HG03354 (cell line): ENCODE measurements at regions not wholly inside any gene's neighbourhood (a gene's known extent, or its start where the extent isn't known, plus 50 kb on each side); places are given as distances from the start of the nearest gene placed in this dataset.
"Not testable (repeated sequence)": the region's sequence is repeated elsewhere in the genome, so short reads cannot be mapped to it uniquely, and the experiment has no call there.

Experiments used
- ATAC-seq: cut with Tn5 transposase; IDR thresholded peaks from one replicate; pipeline ENCODE4 v1.9.1; 2021; ENCODE audit warnings: mild to moderate bottlenecking; ENCODE audit not compliant: unreplicated experiment, poor library complexity, severe bottlenecking

DNA sequence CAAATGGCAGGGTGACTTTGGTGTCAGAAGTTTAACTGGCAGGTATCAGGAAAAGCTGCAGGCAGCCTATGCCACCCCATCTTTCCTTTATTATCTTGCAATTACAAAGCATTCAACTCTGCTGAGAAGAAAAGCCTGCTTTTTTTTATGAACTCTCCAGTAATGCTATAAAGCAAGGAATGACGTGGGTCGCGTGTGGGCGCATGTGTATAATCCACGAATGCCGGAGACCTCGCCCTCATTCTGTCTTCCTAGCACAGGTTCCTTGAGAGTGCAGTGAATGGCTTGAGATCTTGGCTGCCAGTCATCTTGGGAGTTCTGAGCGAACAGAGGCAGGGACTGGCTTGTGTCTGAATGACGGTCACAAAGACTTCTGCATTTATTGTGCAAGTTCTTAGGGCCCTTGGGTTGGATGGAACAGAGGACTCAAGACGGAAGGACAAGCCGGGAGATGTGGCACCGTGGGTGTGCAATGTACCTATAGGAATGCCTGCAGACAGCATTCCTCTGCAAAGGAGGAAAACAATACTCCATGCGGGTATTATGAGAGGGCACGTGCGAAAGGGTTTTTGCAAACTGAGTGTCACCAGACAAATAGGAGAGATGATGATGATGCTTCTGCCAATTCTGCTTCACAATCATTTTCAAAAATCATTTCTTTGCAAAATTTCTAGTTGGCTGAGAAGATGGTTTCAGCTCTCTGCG lies 96.1 kb upstream of the ELAC2 start:
- no peak for ATAC-seq

DNA sequence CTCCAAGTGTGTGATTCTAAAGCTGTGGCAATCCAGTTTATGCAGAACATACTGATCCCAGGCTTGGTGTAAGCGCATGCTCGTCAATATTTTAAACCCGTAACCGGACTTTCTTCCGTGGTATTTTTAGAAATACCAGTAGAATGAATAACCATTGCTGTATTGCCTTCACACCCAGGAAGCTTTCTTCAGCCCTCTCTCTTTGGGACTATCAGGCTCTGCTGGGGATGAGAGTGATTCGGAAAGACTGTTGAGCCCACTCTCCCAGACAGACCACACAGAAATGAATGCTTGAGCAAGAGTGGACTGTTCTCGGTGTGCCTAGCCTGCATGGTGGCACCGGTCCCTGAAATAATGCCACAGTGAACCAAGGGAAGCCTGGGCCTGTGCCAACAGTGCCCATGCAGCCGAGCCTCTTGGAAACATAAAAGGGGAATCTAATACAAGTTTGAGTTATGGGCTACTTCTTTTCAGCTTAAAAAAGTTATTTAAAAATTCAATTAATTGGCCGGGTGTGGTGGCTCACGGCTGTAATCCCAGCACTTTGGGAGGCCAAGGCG lies 89.9 kb upstream of the ELAC2 start:
- ATAC-seq, result no peak

DNA sequence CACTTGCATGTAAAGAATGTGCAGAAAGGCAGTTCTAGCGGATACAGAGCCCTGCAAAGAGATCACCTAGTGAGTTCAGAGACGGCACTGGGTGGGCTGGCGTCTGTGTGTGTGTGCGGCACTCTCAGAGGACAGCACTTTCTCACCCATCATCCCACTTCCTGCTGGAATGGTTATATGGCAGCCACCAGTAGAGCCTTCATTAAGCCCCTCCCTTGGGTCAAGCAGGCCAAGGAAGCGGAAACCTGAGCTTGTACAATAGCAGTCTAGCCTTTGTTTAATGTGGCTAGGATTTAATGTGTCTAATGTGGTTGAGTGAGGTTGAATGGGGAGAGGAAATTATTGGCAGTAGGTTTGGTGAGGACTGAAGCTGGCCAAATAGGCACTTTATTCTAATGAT lies 88.3 kb upstream of the ELAC2 start:
- no peak for ATAC-seq

DNA sequence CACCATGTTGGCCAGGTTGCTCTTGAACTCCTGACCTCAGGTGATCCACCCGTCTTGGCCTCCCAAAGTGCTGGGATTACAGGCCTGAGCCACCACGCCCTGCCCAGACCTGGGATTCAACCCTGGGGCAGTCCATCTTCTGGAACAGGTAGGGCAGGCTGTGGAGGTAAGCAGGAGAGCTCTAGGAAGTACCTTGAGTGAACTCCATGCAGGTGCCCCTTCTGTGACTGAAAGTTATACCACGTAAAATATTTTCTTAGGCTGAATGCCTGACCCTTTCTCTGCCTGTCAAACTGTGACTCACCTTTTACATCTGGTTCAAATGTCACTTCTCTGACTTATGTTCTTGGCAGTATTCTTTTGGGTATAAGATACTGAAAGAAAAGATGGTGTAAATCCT lies 86.7 kb upstream of the ELAC2 start:
- ATAC-seq, result no peak

DNA sequence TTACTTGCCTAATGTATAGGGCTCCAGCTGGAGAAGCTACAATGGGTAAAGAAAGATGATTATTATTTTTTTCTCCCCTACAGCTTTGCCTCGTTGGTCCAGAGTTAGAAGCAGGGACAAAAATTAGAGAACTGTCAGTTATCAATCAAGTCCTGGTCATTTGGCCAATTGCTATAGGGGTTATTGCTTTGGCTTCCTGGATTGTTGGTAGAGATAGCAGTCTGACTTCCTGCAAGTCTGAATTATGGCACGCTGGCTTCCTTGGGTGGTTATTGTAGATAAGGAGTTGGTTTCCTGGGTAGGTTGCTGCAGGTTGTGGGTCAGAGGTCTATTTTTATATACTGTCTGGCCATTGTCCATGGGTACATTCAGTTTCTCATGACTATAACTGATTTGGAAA lies 84.7 kb upstream of the ELAC2 start:
- no peak for ATAC-seq

DNA sequence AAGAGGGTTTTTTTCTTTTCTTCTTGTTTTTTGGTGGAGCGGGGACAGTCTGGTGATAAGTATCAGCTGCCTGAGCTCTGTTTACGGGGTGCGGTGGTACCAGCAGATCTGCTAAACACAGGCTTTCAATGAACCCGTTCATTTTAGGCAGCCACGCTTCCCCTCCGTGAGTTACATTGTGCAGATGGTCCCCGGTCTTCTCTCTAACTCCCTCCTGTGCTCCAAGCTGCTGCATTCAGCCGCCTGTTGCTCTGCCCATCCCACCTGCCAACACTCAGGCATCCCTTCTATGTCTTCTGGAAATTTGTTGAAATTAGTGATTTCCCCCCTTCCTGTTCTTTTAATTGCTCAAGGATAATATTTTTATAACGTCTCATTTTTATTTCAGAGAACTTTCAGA lies 82.1 kb upstream of the ELAC2 start:
- no peak for ATAC-seq

DNA sequence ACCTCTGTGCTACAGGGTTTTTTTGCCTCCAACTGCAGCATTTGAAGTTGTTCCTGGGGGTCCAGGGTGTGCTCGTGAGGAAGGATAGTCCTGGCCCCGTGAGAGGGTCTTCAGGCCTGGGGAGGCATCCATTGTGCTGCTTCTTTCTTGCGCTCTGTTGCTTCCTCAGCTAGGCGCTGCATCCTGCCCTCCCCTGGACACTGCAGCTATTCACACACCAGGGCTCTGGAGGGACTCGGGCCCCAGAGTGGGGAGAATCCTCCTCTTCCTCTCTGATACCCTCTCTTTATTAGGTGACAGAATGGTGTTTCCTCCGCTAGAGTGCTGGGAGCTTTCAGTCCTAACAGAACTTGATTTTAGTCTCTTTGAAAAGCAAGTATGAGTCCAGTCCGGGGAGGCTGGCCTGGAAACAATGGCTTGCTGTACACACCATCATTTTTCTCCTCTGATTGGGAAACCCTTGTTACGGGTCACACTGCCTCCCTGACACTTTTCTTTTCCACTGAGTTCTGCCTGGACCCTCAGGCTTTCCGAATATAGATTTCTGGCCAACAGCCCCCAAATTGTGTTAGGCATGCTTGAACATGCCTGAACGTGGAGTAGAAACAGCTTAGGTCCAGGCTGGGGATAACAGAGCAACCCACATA lies 81.4 kb upstream of the ELAC2 start:
- ATAC-seq, result no peak

DNA sequence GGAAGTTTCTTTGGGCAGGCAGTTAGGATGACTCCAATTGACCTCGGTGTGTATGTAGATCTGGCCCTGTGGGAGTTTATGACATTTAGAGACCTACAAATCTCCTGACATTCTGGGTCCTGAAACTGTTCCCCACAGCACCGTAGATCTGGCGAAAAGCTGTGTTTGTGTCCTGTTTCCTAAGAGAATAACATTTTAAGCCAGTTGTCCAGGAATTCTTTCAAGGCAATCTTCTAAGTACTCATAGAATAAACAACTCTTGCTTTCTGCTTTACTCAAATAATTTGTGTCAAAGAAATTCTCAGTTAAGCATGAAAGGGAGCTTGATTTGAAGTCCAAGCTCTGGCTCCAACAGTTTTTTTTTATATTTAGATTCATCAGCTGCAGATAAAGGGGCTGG lies 78.5 kb upstream of the ELAC2 start:
- ATAC-seq, result no peak

DNA sequence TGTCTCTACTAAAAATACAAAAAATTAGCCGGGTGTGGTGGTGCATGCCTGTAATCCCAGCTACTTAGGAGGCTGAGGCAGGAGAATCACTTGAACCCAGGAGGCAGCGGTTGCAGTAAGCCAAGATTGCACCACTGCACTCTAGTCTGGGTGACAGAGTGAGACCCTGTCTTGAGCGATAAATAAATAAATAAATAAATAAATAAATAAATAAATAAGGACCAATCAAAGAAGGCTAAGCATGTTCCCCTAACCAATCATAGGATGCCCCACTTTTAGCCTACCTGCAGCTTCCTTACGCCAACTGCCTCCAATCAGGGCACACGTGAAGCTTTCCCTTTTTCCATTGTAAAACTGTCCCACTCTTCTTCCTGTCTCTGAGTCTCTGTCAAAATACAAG lies 74.2 kb upstream of the ELAC2 start:
- ATAC-seq, result not testable (repeated sequence)

DNA sequence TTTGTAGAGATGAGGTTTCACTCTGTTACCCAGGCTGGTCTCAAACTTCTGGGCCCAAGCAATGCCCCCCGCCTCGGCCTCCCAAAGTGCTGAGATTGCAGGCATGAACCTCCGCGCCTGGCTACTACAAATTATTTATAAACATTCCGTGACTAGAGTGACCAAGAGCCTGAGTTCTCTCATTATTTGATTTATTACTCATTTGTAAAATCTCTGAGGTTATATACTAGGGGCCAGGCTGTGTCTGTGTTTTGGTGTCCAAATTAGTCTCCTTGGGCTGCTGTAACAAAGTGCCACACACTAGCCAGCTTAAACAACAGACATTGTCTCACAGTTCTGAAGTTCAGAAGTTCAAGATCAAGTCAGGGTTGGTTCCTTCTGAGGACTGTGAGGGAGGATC lies 70.8 kb upstream of the ELAC2 start:
- ATAC-seq, result no peak

DNA sequence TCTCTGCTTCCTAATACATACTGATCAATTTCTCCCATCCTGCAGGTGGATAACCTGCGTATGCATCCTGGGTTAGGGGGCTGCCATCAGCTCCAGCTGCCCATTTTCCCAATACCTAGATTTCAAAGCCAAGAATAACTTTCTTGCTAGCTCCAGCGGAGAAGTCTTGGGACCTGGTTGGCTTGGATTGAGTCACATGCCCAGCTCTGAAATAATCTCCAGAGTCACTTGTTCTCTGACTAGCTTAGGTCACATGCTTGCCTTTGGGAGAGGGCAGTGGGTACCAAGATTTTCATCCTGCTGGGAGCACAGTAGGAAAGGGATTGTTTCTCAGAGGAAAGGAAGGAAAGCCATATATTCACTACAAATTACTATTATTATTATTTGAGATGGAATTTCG lies 70.0 kb upstream of the ELAC2 start:
- no peak for ATAC-seq

DNA sequence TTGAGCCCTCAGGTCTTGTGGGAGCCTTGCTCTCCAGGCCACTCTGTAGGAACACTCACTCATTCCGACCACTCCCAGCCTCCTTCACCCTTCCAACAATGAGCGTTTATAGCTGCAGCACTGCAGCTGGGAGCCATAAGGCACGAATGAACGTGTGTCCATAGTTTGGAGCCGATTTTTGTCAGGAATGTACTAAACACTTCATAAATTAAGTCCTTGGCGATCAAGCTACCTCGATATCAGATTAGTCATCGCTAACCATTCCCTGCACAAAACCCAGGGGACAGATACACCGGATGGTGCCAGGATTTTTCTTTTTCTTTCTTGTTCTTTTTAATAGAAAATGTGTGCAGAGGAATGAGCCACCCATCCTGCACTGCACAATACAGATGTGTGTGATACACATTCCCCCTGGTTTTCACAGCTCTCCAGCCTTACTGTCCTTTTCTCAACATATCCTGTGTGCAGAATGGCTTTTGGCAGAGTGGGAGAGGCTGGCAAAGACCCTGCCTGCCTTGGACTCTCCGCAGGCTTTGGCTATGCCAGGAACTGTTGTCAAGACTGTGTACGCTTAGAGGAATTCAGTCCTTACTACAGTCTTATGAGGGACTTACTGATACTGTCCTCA lies 68.4 kb upstream of the ELAC2 start:
- no peak for ATAC-seq

DNA sequence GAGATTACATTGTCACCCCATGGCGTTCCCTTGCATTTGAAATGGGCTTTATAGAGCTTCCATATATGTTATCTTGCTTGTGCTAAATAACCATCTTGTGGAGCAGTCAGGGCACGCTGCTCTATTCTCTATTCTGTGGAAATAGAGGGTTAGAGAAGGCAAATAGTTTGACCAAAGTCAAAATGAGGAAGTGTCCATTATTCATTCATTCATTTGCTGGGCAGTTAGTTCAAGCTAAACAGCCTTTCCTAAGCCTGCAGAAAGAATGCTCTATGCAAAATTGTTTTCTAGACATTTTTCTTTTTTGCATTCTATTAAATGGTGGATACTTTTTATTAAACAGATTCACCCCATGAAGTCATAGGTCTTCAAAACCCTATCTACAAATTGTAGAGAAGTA lies 67.8 kb upstream of the ELAC2 start:
- ATAC-seq, result no peak

DNA sequence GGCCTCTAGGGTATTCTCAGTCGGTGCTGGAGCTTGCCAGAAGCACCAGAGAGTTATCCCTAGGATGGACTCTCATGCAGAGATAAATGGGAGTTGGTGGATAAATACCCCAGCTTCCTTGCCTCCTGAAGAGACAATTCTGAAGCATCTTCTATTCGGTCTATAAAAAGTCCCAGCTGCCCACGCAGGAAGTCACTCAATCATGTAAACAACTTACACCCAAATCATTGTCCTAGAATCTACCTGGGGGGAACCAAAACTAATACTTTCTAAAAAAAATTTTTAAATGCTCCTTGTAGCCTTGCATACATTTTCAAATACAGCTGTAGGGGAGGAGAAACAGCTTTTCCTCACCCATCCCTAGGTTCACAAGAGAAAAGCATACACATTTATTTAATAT lies 66.6 kb upstream of the ELAC2 start:
- no peak for ATAC-seq

DNA sequence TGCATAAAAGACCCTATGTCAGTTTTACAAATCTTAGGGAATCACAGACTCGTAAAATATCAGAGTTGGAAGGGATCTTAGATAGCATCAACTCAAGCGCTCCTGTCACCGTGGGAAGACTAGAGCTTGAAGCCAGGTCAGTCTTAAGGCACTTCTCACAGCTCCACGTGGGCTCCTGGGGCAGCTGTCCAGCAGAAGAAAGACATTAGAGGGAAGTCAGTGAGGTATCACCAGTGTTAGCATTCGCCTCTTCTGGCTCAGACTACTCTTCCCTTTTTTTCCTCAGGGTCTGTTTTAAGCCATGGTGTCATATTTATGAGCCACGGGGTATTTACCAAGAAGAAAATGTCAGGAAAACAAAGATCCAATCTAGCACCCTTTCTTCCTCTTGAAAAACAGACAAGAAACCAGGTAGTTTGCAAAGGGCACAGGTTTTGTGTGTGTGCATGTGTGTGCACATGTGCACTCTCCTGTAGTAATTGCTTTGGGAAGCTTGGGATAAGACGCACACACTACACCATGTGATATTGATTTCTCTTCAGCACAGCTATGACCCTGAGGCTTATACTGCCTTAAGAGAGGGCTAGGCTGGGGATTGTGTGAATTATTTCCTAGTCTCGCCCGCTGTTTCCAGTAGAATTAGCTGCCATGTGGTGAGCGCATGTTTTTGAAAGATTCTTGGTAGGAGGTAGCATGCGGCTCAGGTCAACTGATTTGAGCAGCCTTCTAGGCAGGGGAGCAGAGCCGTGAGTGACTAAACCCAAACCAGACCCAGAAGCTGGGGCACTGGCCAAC lies 61.0 kb upstream of the ELAC2 start:
- ATAC-seq, result no peak

DNA sequence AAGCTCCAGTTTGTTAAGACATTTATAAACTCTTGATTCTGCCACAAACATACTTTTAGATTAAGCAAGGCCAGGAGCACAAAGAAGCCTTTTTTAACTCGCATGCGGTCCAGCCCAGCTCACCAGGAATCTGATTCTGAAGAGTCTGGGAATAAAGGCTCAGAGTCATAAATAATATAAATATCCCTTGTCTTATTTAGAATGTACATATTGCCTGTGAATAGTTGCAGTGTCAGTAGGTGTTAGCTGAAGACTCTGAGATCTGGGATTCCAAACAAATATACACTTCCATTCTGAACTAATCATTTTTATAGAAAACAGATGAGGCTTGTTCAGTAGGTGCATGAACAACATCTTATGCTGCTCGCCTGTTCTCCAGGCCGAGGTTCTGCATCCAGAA lies 59.1 kb upstream of the ELAC2 start:
- ATAC-seq, result no peak

DNA sequence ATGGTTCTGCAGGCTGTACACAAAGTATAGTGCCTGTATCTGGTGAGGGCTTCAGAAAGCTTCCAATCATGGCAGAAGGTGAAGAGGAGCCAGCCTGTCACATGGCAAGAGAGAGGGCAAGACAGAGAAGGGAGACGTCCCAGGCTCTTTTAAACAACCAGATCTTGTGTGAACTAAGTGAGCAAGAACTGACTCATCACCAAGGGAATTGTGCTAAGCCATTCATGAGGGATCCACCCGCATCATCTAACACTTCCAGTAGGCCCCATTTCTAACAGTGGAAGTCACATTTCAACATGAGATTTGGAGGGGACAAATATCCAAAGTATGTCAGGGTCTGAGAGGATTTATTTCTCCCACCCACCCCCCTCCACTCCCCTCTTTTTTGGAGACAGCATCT lies 56.2 kb upstream of the ELAC2 start:
- ATAC-seq, result no peak

DNA sequence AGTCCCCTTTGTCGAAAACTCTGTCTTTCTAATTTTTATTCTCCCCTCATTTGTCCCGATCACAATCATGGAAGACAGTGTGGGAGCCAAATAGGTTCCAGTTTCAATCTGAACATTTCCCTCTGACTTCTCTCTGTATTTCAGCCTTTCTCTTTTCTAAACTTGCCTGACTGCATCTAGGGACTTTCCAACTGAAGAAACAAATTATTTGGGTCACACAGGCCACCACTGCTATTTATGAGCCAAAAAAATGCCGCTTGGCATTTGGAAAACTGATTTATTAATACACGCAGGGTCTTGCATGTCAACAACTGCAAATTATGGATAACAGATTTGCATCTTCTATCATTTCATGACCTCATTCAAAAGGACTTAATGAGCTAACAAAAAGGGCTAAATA lies 55.2 kb upstream of the ELAC2 start:
- no peak for ATAC-seq

DNA sequence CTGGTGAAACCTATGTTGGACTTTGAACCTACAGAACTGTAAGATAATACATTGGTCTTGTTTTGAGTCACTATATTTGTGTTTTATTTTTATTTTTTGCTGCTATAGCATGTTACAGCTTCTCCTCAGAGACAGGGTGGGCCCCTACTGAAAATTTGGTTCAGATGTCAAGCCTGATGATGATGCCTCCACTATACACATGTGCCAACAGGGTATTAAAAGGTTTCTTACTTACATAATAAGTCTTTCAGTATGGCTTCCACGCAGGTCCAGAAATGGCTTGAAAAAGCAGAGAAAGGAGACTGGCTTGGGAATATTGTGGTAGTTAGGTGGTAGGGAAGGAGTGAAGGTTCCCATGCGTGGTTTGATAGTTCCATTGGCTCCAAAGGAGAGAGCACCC lies 52.9 kb upstream of the ELAC2 start:
- ATAC-seq, result no peak

DNA sequence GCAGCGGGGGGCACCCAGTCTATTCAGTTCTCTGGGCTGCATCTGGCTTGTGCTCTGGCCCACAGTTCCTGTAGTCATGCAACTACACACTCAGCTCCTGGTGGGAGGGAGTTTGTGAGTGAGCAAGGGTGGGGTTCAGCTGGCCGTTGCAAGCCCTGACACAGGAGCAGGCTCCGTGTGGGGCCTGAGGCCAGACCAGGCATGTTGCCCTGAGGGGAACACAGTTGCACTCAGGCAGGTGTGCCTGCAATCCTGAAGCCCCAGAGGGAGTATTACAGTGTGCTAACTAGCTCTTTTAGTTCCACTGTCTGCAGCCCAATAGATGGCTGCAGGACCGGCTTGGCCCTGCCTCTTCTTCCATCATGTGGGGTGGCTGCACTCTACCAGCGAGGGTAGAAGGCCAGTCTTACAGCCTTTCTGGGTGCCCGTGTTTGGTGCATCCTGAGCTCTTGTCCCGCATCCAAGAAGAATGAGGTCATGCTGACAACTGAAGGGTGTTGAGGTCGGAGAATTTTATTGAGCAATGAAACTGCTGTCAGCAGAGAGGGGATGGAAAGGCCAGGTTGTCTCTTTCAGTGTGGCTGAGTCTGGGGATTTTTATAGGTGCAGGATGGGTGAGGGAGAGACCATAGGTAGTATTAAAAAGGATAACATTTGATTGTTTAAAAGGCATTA lies 49.9 kb upstream of the ELAC2 start:
- ATAC-seq, result no peak
